KMS-11 (cell line): ENCODE measurements at regions not wholly inside any gene's neighbourhood (a gene's known extent, or its start where the extent isn't known, plus 50 kb on each side); places are given as distances from the start of the nearest gene placed in this dataset.

Experiments
- H2AFZ ChIP-seq: fragments of 200-600 bp; sonication (generic); 2 replicates; pipeline ENCODE4 v1.6.1; 2016; ENCODE audit warnings: antibody characterized with exemption, mixed run types, low read depth
- H3K27ac ChIP-seq: fragments of 200-600 bp; sonication (generic); 2 replicates; pipeline ENCODE4 v1.6.1; 2016; ENCODE audit warnings: mild to moderate bottlenecking, mixed run types
- H3K27me3 ChIP-seq: fragments of 200-600 bp; sonication (generic); 2 replicates; pipeline ENCODE4 v1.6.1; 2017; ENCODE audit warnings: mild to moderate bottlenecking, low read depth, mixed run types, moderate library complexity; ENCODE audit not compliant: insufficient read depth
- H3K36me3 ChIP-seq: fragments of 200-600 bp; sonication (generic); 2 replicates; pipeline ENCODE4 v1.6.1; 2017; ENCODE audit warnings: mild to moderate bottlenecking, mixed run types; ENCODE audit not compliant: insufficient read depth
- H3K4me1 ChIP-seq: fragments of 200-600 bp; sonication (generic); 2 replicates; pipeline ENCODE4 v1.6.1; 2016; ENCODE audit warnings: mild to moderate bottlenecking, low read depth, mixed run types; ENCODE audit not compliant: poor library complexity, severe bottlenecking
- H3K4me2 ChIP-seq: fragments of 200-600 bp; sonication (generic); 2 replicates; pipeline ENCODE4 v1.7.0; 2016; ENCODE audit warnings: mild to moderate bottlenecking, mixed run types
- H3K4me3 ChIP-seq: fragments of 200-600 bp; sonication (generic); IDR thresholded peaks from 2 replicates; pipeline ENCODE4 v1.6.1; 2017; ENCODE audit warnings: low read depth, low read length, mixed read lengths; ENCODE audit not compliant: insufficient read depth
- H3K79me2 ChIP-seq: fragments of 200-600 bp; sonication (generic); 2 replicates; pipeline ENCODE4 v1.6.1; 2016; ENCODE audit warnings: low read depth, mixed run types; ENCODE audit not compliant: insufficient read depth
- H3K9ac ChIP-seq: fragments of 200-600 bp; sonication (generic); 2 replicates; pipeline ENCODE4 v1.6.1; 2016; ENCODE audit warnings: mild to moderate bottlenecking, mixed run types
- H4K20me1 ChIP-seq: fragments of 200-600 bp; sonication (generic); 2 replicates; pipeline ENCODE4 v1.6.1; 2016; ENCODE audit warnings: mild to moderate bottlenecking, mixed run types; ENCODE audit not compliant: insufficient read depth
- CTCF ChIP-seq: fragments of 200-600 bp; sonication (generic); conservative IDR thresholded peaks from 2 replicates; pipeline ENCODE4 v1.6.1; 2017; ENCODE audit warnings: low read depth, mild to moderate bottlenecking, antibody characterized with exemption, low read length, moderate library complexity, mixed read lengths

GRCh38 chr1:239237912-239238311, 148.5 kb upstream of the CHRM3 start:
- H3K27ac ChIP-seq, result no peak overlapping the region
- H3K79me2 ChIP-seq, result no peaks in the 10 kb centered on the region
- no peak overlapping the region for H3K4me2 ChIP-seq
- TF ChIP-seq CTCF, result no peak
- H3K4me3 ChIP-seq, result no peak overlapping the region
- H3K9ac ChIP-seq, result no peak overlapping the region
- peaks cover 45% of the 10 kb centered on the region for H3K4me1 ChIP-seq
- no peak overlapping the region for H2AFZ ChIP-seq
- no peaks in the 10 kb centered on the region for H3K36me3 ChIP-seq
- no peaks in the 10 kb centered on the region for H4K20me1 ChIP-seq
- no peaks in the 10 kb centered on the region for H3K27me3 ChIP-seq

GRCh38 chr1:239233626-239234025, 152.7 kb upstream of the CHRM3 start:
- no peak overlapping the region for H3K27ac ChIP-seq
- peaks cover 6% of the 10 kb centered on the region for H3K4me1 ChIP-seq
- no peak overlapping the region for H3K9ac ChIP-seq
- no peaks in the 10 kb centered on the region for H4K20me1 ChIP-seq
- no peak overlapping the region for H3K4me2 ChIP-seq
- no peak for TF ChIP-seq CTCF
- H3K27me3 ChIP-seq, result no peaks in the 10 kb centered on the region
- no peaks in the 10 kb centered on the region for H3K79me2 ChIP-seq
- H2AFZ ChIP-seq, result no peak overlapping the region
- no peaks in the 10 kb centered on the region for H3K36me3 ChIP-seq
- no peak overlapping the region for H3K4me3 ChIP-seq

GRCh38 chr1:239232921-239233320, 153.4 kb upstream of the CHRM3 start:
- Histone ChIP-seq H4K20me1 (no peaks in the 10 kb centered on the region), H2AFZ (no peak overlapping the region), H3K4me3 (no peak overlapping the region)

GRCh38 chr1:239228451-239228850, 157.9 kb upstream of the CHRM3 start:
- Histone ChIP-seq H3K4me1 (no peaks in the 10 kb centered on the region), H3K79me2 (no peaks in the 10 kb centered on the region), H2AFZ (no peak overlapping the region), H3K4me3 (no peak overlapping the region), H3K27ac (no peak overlapping the region), H3K27me3 (no peaks in the 10 kb centered on the region), H3K9ac (no peak overlapping the region), H3K4me2 (no peak overlapping the region), H4K20me1 (no peaks in the 10 kb centered on the region), H3K36me3 (no peaks in the 10 kb centered on the region)
- TF ChIP-seq CTCF, result no peak

More at GRCh38 chr1:239232921-239233320, 153.4 kb upstream of the CHRM3 start:
- Histone ChIP-seq H3K4me2 (no peak overlapping the region), H3K9ac (no peak overlapping the region), H3K27ac (no peak overlapping the region), H3K27me3 (no peaks in the 10 kb centered on the region), H3K36me3 (no peaks in the 10 kb centered on the region), H3K79me2 (no peaks in the 10 kb centered on the region), H3K4me1 (peaks cover 6% of the 10 kb centered on the region)
- TF ChIP-seq CTCF, result no peak
